ENCODE measurements at regions not wholly inside any gene's neighbourhood (a gene's known extent, or its start where the extent isn't known, plus 50 kb on each side); places are given as distances from the start of the nearest gene placed in this dataset.

GRCh38 chr17:73972056-73972455 lies 231.4 kb upstream of the RPL38 start:
- H3K27ac ChIP-seq, result no peak overlapping the region
- no peak for DNase-seq (ENCODE audit: low read depth, low spot score)
- TF ChIP-seq FOXP2 (optimal IDR thresholded peaks at IDR 0.05; ENCODE audit: control extremely low read depth, extremely low read length, insufficient read depth) (no peak), POLR2AphosphoS5 (IDR thresholded peaks at IDR 0.05; ENCODE audit: borderline replicate concordance, low read depth, low read length) (no peak), EZH2 (IDR thresholded peaks at IDR 0.05) (no peak)
- no peak overlapping the region for H3K4me3 ChIP-seq
- no peaks in the 10 kb centered on the region for H3K36me3 ChIP-seq (ENCODE audit: insufficient read depth, low read length)
- no peaks in the 10 kb centered on the region for H3K9me3 ChIP-seq (ENCODE audit: low read depth, low read length)
- H3K9ac ChIP-seq (ENCODE audit: insufficient read length), result no peak overlapping the region

- Histone ChIP-seq H3K27ac (no peak overlapping the region), H3K36me3 (ENCODE audit: insufficient read depth, low read length) (no peaks in the 10 kb centered on the region), H3K9me3 (ENCODE audit: low read depth, low read length) (no peaks in the 10 kb centered on the region), H3K9ac (ENCODE audit: insufficient read length) (no peak overlapping the region), H3K4me3 (no peak overlapping the region)
- TF ChIP-seq EZH2 (IDR thresholded peaks at IDR 0.05), result no peak
- no peak for TF ChIP-seq FOXP2 (optimal IDR thresholded peaks at IDR 0.05; ENCODE audit: control extremely low read depth, extremely low read length, insufficient read depth)
- no peak for TF ChIP-seq POLR2AphosphoS5 (IDR thresholded peaks at IDR 0.05; ENCODE audit: borderline replicate concordance, low read depth, low read length)
- DNase-seq (ENCODE audit: low read depth, low spot score), result no peak
Measured at GRCh38 chr17:73972901-73973300, 230.6 kb upstream of the RPL38 start.

- Histone ChIP-seq H3K4me3 (no peak overlapping the region), H3K36me3 (ENCODE audit: insufficient read depth, low read length) (no peaks in the 10 kb centered on the region), H3K9me3 (ENCODE audit: low read depth, low read length) (no peaks in the 10 kb centered on the region), H3K9ac (ENCODE audit: insufficient read length) (no peak overlapping the region), H3K27ac (no peak overlapping the region)
- TF ChIP-seq FOXP2 (optimal IDR thresholded peaks at IDR 0.05; ENCODE audit: control extremely low read depth, extremely low read length, insufficient read depth) (no peak), EZH2 (IDR thresholded peaks at IDR 0.05) (no peak), POLR2AphosphoS5 (IDR thresholded peaks at IDR 0.05; ENCODE audit: borderline replicate concordance, low read depth, low read length) (no peak)
- DNase-seq (ENCODE audit: low read depth, low spot score), result no peak
Measured at GRCh38 chr17:73973586-73974409, 229.7 kb upstream of the RPL38 start.

DNA sequence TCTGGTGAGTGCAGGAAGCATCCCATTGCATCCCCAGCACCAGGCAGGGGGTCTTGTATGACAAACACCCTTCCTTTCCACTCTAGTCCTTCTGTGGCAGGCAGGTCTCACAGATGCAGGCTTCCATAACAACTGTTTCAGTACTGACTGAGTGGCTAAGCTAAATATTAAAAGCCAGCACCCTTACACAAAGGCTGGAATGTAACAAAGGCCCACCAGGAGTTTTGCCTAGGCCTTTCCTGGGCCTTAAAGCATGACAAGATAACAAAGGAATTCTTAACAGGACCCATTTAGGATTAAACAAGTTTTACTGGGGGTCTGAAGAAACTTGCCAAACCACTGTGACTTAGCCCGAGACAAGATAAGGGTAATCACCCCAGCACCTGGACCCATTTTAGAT lies 228.9 kb upstream of the RPL38 start:
- H3K36me3 ChIP-seq (ENCODE audit: insufficient read depth, low read length), result no peaks in the 10 kb centered on the region
- H3K4me3 ChIP-seq, result no peak overlapping the region
- no peaks in the 10 kb centered on the region for H3K9me3 ChIP-seq (ENCODE audit: low read depth, low read length)
- TF ChIP-seq POLR2AphosphoS5 (IDR thresholded peaks at IDR 0.05; ENCODE audit: borderline replicate concordance, low read depth, low read length), result no peak
- TF ChIP-seq FOXP2 (optimal IDR thresholded peaks at IDR 0.05; ENCODE audit: control extremely low read depth, extremely low read length, insufficient read depth), result no peak
- no peak for TF ChIP-seq EZH2 (IDR thresholded peaks at IDR 0.05)
- DNase-seq (ENCODE audit: low read depth, low spot score), result no peak
- H3K27ac ChIP-seq, result no peak overlapping the region
- H3K9ac ChIP-seq (ENCODE audit: insufficient read length), result no peak overlapping the region

DNA sequence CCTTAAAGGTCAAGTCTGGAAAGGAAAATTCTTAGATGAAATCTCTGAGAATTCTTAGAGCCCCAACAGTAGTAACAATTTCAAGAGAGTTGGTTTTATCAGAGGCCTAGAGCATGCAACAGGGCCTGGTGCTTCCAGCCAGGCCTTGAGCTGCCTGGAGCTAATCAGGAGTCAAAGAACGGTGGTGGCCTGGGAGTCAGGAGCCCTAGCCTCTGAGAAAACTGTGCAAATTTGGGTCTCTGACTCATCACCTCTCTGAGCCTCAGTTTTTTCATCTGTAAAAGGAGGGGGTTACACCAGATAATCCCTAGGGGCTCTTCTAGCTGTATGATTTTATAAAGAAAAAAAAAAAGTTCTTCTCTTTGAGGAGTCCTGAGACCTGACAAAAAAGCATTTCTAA lies 227.3 kb upstream of the RPL38 start:
- no peak overlapping the region for H3K4me3 ChIP-seq
- no peaks in the 10 kb centered on the region for H3K9me3 ChIP-seq (ENCODE audit: low read depth, low read length)
- H3K27ac ChIP-seq, result no peak overlapping the region
- H3K9ac ChIP-seq (ENCODE audit: insufficient read length), result no peak overlapping the region
- H3K36me3 ChIP-seq (ENCODE audit: insufficient read depth, low read length), result no peaks in the 10 kb centered on the region
- no peak for TF ChIP-seq EZH2 (IDR thresholded peaks at IDR 0.05)
- DNase-seq (ENCODE audit: low read depth, low spot score), result no peak

- DNase-seq (ENCODE audit: low read depth, low spot score), result no peak
- Histone ChIP-seq H3K27ac (no peak overlapping the region), H3K9ac (ENCODE audit: insufficient read length) (no peak overlapping the region), H3K9me3 (ENCODE audit: low read depth, low read length) (no peaks in the 10 kb centered on the region), H3K4me3 (no peak overlapping the region), H3K36me3 (ENCODE audit: insufficient read depth, low read length) (no peaks in the 10 kb centered on the region)
- no peak for TF ChIP-seq POLR2AphosphoS5 (IDR thresholded peaks at IDR 0.05; ENCODE audit: borderline replicate concordance, low read depth, low read length)
- no peak for TF ChIP-seq EZH2 (IDR thresholded peaks at IDR 0.05)
- no peak for TF ChIP-seq FOXP2 (optimal IDR thresholded peaks at IDR 0.05; ENCODE audit: control extremely low read depth, extremely low read length, insufficient read depth)
Measured at GRCh38 chr17:73976676-73977521, 226.6 kb upstream of the RPL38 start.

DNA sequence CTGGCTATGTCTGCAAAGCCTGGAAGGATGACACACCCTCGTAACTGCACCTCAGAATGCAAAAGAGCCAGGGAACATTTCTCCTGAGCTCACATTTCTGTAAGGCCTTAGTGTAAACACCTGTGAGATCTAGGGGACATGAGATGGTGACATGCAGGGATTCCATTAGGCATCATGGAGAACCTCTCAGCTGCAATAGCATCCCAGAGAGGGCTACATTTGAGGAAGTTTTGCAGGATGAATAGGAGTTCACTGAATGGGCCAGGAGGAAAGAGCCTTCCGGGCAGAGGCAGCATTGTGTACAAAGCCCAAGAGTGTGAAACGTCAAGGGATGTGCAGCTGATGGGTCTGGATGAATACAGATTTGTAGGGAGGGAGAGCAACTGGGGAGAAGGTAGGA lies 223.0 kb upstream of the RPL38 start:
- no peak overlapping the region for H3K4me3 ChIP-seq
- no peak for DNase-seq (ENCODE audit: low read depth, low spot score)
- no peaks in the 10 kb centered on the region for H3K9me3 ChIP-seq (ENCODE audit: low read depth, low read length)
- TF ChIP-seq FOXP2 (optimal IDR thresholded peaks at IDR 0.05; ENCODE audit: control extremely low read depth, extremely low read length, insufficient read depth), result no peak
- no peak for TF ChIP-seq POLR2AphosphoS5 (IDR thresholded peaks at IDR 0.05; ENCODE audit: borderline replicate concordance, low read depth, low read length)
- TF ChIP-seq EZH2 (IDR thresholded peaks at IDR 0.05), result no peak
- no peak overlapping the region for H3K9ac ChIP-seq (ENCODE audit: insufficient read length)
- no peaks in the 10 kb centered on the region for H3K36me3 ChIP-seq (ENCODE audit: insufficient read depth, low read length)
- no peak overlapping the region for H3K27ac ChIP-seq

DNA sequence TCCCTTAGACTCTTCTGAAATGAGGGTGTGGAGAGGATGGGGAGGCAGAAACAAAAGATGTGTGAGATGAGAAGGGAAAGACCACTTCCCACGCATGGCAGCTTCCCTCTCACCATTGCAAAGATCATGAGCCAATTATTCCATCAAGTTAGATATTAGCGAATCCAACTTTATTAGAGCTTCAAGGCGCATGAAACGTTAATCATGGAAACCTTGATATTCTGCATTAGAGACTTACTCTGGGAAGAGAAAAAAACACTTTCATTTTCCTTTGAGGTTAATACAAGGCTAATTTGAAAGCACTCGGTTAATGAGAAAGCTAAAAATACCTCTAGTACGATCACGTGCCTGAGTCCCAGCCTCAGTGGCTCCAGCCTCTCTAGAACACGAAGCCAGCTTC lies 220.6 kb upstream of the RPL38 start:
- Histone ChIP-seq H3K4me3 (no peak overlapping the region), H3K27ac (no peak overlapping the region), H3K9me3 (ENCODE audit: low read depth, low read length) (no peaks in the 10 kb centered on the region), H3K36me3 (ENCODE audit: insufficient read depth, low read length) (no peaks in the 10 kb centered on the region), H3K9ac (ENCODE audit: insufficient read length) (no peak overlapping the region)
- no peak for DNase-seq (ENCODE audit: low read depth, low spot score)
- TF ChIP-seq EZH2 (IDR thresholded peaks at IDR 0.05), result no peak

All from SK-N-MC (cell line).